ENCODE measurements at regions not wholly inside any gene's neighbourhood (a gene's known extent, or its start where the extent isn't known, plus 50 kb on each side); places are given as distances from the start of the nearest gene placed in this dataset.

- no peak for DNase-seq
These were observed 218.5 kb upstream of the E2F8 start for GRCh38 chr11:19459240-19459639.

- DNase-seq, result no peak
These were observed 218.0 kb upstream of the E2F8 start for GRCh38 chr11:19458721-19459120.

- DNase-seq, result no peak
These were observed 217.5 kb upstream of the E2F8 start for GRCh38 chr11:19458231-19458630.

DNA sequence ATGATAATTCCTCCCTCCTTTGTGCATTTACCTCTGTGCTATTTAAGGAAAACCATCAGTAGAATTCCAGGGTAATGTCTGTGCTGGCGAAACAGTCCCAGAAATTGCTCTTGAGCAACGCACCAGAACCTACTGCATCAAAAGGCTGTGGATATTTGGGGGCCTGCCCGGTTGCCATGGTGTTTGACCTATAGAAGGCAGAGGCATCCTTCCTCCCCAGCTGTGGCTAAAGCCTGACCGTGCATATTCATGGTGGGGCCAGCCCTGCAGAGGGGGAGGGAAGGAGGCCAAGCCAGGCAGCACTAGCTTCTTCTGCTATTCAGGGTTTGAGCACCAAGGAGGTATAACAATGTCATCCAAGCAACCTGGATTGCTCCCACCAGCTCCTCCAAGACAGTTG is 215.0 kb upstream of the E2F8 start:
- DNase-seq, result no peak

DNA sequence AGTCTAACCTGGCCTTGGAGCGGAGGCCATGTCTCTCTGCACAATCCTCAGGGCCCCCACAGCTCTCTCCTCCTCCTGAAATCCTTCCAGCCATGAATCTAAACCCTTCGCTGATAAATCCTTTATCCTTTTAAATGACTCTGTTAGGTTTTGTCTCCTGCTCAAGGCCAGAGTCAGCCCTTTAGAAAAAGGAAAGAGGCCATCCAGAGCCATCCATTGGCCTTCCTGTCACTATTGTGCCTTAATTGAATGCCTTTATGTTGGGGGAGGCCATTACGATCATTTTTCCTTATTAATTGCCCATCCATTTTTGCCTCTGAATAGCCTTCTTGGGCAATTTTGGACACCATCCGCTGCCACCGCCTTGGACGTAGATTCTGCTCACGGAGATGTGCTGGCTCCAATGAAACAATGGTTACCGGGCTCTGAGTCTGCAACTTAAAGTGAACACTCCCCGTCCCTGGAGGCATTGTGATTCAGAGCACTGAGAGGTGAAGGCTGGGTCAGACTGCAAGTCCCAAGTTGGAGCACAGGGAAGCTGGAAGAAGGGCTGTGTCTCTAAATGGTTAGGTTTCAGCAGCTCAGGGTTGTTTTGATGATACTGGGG is 213.0 kb upstream of the E2F8 start:
- no peak for DNase-seq

- DNase-seq, result no peak
These were observed 210.9 kb upstream of the E2F8 start for GRCh38 chr11:19451609-19452008.

- no peak for DNase-seq
These were observed 209.5 kb upstream of the E2F8 start for GRCh38 chr11:19450282-19450681.

DNA sequence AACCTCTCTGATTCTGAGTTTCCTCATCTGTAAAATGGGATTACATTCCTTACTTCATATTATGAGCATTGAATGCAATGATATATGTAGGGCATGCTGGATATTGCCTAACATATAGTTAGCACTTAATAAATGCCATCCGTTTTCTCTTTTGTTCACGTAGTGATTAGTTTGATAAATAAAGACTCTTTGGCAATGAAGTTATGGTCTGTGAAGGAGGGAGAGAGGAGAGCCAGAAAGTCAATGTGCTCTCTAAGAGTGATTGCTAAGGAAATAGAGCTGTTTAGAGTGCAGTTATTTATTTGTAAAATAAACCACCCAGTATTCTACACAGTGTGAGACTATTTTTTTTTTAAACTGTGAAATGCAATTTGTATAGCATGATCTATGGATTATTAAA is 207.9 kb upstream of the E2F8 start:
- no peak for DNase-seq

GRCh38 chr11:19447150-19447566 is 206.4 kb upstream of the E2F8 start:
- no peak for DNase-seq

DNA sequence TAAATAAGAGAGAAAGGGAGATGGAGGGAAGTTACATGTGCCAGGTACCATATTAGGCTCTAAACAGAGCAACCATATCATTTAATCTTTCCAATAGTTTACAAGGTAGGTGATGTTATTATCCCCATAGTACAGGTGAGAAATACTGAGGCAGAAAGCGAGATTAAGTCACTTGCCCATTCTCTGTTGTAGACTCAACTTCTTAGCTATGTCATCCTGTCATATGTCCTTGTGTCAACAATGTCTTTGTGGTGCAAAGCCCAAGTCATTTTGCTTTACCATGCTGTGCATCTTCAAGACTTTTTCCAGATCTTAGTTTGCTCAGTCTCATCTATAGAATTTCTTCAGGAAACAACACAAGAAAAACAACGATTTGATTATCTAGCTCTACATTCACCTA is 205.0 kb upstream of the E2F8 start:
- DNase-seq, result no peak

DNA sequence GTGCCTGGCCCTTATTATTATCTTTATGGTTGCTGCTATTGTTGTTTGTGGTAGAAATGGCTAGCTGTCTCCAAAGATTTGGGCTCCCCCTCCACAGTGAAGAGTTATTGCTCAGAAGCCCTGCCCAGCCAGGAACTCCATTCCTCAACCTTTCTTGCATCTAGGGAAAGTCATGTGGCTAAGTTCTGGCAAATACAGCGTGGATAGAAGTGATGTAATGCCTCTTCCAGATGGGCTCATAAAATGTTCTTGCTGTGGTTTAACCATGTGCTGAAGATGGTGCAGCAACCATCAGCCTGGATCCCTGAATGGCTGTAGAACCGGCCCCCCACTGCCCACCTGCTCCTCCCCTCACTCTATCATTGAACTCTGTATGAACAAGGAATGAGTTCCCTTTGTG is 203.5 kb upstream of the E2F8 start:
- no peak for DNase-seq

- DNase-seq, result no peak
These were observed 201.8 kb upstream of the E2F8 start for GRCh38 chr11:19442554-19442910.

DNA sequence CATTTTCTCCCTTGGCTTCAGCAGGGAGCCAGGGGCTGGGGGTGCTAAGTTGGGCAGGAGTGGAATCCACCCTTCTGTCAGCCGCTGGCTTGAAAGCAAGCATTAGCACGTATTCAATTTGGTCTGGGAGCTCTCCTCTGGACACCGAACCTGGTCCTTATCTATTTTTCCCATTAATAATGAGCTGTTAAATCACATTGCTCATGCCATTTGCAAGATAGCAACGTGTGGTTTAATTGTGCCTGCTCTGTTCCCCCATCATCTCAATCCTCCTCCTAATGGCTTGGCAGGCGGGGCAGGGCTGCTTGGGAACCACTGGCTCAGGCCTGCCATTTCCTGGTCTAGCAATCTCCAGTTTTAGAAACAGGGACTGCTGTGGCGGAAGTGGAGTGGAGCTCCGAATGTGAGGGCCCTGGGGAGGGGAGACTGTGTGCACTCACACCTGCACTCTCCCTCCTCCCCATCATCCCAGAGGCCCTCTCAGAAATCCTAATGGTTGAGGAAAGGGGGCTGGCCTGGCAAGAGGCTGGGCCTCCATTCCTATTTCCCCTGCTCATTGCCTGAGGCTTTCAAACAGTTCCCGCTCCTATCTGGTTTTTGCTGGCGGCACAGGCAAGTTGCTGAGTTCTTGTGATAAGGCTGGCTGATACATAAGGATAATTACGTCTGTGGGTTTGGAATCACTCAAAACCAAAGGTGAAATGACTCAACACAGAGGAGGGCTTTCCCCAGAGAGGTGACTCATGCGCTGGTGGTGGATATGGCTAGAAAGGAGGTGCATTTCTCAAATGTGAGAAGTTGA is 201.2 kb upstream of the E2F8 start:
- peak; percentile 25 for DNase-seq

DNA sequence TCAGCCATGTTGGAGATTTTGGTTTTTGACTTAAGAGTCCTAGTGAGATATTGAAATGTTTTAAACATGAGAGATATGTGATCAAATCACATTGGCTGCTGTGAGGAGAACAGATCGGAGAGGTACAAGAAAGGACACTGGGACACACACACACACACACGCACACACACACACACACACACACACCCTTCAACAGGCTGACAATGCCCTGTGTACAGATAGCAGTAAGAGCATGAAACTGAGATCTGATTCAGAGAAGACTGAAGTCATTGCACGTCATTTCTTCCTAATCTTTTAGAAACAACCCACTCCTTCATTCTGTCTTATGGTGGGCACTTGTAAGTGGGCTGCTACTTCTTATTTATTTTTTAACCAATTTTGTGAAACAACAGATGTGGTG is 200.5 kb upstream of the E2F8 start:
- no peak for DNase-seq

GRCh38 chr11:19437760-19438159 is 197.0 kb upstream of the E2F8 start:
- no peak for DNase-seq

DNA sequence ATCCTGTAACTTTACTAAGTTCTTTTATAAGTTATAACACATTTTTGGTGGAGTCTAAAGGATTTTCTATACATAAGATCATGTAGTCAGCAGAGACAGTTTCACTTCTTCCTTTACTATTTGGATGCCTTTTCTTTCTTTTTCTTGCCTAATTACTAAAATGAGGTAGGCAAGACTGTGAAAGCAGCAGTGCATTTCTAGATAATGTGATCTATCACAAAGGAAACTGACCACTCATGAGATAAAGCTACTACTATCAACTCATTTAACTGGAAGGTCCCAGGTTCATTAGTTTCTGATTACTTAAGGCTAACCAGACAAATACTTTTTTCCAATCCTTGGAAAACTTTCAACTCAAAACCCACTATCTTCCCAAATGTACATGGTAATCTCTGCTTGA is 196.2 kb upstream of the E2F8 start:
- no peak for DNase-seq

DNA sequence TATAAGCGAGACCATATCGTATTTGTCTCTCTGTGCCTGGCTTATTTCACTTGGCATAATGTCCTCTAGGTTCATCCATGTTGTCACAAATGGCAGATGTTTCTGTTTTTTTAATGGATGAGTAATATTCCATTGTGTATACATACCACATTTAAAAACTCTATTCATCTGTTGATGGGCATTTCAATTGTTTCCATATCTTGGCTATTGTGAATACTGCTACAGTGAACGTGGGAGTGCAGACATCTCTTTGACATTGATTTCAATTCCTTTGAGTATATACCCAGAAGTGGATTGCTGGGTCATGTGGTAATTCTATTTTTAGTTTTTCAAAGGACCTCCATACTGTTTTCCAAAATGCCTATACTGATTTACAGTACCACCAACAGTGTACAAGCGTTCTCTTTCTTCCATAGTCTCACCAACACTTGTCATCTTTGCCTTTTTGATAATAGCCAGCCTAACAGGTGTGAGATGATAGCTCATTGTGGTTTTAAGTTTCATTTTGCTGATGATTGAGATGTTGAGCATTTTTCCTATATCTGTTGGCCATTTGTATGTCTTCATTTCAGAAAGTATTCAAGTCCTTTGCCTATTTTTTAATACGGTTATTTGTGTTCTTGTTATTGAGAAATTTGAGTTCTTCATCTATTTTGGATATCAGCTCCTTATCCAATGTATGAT is 194.7 kb upstream of the E2F8 start:
- no peak for DNase-seq

DNA sequence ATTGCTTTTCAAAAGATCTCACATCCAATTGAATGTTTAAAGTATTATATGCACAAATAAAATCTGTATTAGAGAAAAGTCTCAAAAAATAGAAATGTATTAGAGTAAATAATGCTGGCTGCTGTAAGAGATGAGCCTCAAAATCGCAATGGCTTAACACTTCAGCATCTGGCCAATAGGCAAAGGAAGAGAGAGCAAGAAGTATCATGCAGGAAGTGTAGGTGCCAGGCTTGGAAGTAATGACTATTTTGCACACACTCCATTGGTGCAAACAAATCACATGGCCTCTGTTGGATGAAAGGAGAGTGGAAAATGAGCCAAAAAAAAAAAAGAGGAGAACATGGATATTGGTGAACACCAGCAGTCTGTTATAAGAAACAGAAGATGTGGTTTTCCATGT is 193.0 kb upstream of the E2F8 start:
- DNase-seq, result no peak

GRCh38 chr11:19433367-19433766 is 192.6 kb upstream of the E2F8 start:
- no peak for DNase-seq

- no peak for DNase-seq
These were observed 191.8 kb upstream of the E2F8 start for GRCh38 chr11:19432370-19433061.

DNA sequence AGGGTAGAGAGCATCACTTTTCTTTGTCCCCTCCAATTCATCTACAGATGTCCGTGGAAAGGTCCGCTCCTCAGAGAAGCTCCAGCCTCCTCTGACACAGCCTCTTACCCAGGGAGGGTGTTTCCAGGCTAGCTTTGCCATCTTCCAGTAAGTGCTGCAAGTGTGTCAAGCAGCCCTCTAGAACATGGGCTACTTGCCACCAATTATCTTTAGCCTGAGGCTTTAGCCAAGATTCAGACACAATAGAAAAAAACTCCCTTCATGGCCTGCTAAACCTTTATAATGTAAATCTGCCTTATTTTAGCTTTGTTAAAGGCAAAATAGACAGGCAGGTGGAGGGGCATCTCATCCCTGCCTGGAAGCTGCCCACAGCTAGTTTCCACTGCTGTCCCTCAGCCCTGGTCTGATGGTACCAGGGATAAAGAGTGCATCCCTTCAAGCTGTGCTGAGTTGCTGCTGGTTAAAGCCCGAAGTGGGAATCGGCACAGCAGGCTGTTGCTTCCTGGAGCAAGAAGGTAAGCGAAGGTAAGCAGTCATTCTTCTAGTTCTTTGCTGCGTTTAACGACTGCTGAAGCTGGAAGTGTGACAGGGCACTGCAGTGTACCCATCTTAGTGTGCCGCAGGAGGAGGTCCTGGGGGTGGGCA is 190.1 kb upstream of the E2F8 start:
- no peak for DNase-seq

- no peak for DNase-seq
These were observed 189.6 kb upstream of the E2F8 start for GRCh38 chr11:19430346-19430745.

GRCh38 chr11:19429108-19429760 is 188.5 kb upstream of the E2F8 start:
- no peak for DNase-seq
